ENCODE measurements at regions not wholly inside any gene's neighbourhood (a gene's known extent, or its start where the extent isn't known, plus 50 kb on each side); places are given as distances from the start of the nearest gene placed in this dataset.
A peak's percentile ranks its signal among the peaks of the same experiment; 100 is the strongest.

DNA sequence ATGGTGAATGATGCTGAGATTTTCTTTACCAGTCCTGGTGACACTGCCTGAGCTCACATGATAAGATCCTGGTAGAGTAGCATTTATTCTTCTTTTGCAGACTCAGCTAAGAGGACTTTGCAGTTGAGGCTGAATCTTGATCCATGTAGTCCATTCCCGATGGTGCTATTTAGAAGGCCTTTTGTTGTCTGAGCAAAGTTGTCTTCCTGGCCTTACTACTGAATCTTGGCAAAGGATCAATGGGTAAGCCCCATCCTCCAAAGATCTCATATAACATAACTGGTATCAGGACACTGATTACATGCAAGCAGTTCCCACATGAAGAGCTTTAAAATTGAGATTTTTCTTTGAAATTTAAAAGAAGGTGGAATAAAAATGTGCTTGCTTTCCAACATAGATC lies 291.6 kb downstream of the SOX4 start:
- TF ChIP-seq, protein P1, sequence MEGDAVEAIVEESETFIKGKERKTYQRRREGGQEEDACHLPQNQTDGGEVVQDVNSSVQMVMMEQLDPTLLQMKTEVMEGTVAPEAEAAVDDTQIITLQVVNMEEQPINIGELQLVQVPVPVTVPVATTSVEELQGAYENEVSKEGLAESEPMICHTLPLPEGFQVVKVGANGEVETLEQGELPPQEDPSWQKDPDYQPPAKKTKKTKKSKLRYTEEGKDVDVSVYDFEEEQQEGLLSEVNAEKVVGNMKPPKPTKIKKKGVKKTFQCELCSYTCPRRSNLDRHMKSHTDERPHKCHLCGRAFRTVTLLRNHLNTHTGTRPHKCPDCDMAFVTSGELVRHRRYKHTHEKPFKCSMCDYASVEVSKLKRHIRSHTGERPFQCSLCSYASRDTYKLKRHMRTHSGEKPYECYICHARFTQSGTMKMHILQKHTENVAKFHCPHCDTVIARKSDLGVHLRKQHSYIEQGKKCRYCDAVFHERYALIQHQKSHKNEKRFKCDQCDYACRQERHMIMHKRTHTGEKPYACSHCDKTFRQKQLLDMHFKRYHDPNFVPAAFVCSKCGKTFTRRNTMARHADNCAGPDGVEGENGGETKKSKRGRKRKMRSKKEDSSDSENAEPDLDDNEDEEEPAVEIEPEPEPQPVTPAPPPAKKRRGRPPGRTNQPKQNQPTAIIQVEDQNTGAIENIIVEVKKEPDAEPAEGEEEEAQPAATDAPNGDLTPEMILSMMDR (IDR thresholded peaks at IDR 0.05; ENCODE audit: insufficient read depth, low read length, severe bottlenecking): no peak
- peak; percentile 14 for DNase-seq (ENCODE audit: low read depth)
- H3K36me3 ChIP-seq (ENCODE audit: control insufficient read depth, insufficient read depth, low read length): no peaks in the 10 kb centered on the region
- H3K27me3 ChIP-seq (ENCODE audit: control insufficient read depth, insufficient read depth, low read length): no peaks in the 10 kb centered on the region
- no peak overlapping the region for H3K4me3 ChIP-seq (ENCODE audit: low read depth, low read length)
- no peak for FAIRE-seq

DNA sequence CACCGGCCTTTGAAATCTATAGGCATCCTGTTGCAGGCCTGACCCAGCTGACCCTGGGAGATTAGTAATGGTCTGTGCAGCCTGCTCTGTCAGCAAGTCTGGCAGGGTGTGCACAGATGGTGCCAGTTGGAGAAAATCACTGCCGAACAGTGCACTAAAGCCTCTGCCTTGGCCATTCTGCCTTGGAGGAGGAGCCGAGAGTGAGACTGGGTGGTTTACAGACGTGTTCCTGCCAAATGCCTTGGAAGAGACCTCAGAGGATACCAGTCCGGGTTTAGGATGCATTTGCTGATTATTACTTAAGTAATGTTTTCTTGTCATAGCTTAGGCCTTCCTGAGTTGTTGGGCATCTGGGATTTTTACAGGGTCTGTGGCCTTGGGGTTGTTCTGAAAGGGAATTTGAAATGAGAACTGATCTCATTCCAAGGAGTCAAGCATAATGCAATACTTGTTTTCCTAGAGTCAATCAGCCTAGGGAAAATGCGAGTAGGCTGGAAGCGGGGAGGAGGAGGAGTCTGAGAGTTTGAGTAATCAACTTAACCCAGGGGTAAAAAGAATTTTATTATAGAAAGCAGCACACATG lies 292.1 kb downstream of the SOX4 start:
- FAIRE-seq: no peak
- Histone ChIP-seq H3K36me3 (ENCODE audit: control insufficient read depth, insufficient read depth, low read length) (no peaks in the 10 kb centered on the region), H3K27me3 (ENCODE audit: control insufficient read depth, insufficient read depth, low read length) (no peaks in the 10 kb centered on the region), H3K4me3 (ENCODE audit: low read depth, low read length) (no peak overlapping the region)
- DNase-seq (ENCODE audit: low read depth): peak; percentile 85
- TF ChIP-seq, protein P1 (IDR thresholded peaks at IDR 0.05; ENCODE audit: insufficient read depth, low read length, severe bottlenecking): no peak

DNA sequence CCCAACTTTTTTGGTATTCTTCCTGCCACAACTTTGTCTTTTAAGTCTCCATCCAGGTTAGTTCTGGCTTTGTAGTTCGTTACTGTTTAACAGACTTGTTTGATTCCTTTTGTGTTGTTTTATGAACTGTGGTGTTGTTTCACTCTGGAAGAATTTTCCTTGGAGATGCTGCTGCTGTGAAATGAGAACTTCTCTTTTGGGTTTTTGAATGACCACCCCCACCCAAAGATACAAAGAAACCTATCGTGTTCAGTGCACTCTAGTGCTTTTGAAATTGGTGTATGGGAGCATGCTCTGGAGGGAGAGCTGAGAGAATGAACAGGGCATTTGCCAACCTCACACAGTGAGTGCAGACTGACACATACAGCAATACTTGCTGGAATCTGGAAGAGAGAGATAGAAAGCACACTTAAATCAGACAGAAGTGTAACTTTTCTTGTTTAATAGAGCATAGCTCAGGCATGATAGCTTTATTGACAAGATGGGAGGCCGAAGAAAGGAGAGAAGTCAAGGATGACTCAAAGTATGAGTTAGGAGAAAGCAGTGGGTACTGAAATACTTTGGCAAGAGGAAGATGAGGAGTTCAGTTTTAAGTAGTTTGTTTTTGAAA lies 293.1 kb downstream of the SOX4 start:
- Histone ChIP-seq H3K4me3 (ENCODE audit: low read depth, low read length) (no peak overlapping the region), H3K36me3 (ENCODE audit: control insufficient read depth, insufficient read depth, low read length) (no peaks in the 10 kb centered on the region), H3K27me3 (ENCODE audit: control insufficient read depth, insufficient read depth, low read length) (no peaks in the 10 kb centered on the region)
- FAIRE-seq: no peak
- DNase-seq (ENCODE audit: low read depth): peak; percentile 50
- TF ChIP-seq, protein P1 (IDR thresholded peaks at IDR 0.05; ENCODE audit: insufficient read depth, low read length, severe bottlenecking): no peak

DNA sequence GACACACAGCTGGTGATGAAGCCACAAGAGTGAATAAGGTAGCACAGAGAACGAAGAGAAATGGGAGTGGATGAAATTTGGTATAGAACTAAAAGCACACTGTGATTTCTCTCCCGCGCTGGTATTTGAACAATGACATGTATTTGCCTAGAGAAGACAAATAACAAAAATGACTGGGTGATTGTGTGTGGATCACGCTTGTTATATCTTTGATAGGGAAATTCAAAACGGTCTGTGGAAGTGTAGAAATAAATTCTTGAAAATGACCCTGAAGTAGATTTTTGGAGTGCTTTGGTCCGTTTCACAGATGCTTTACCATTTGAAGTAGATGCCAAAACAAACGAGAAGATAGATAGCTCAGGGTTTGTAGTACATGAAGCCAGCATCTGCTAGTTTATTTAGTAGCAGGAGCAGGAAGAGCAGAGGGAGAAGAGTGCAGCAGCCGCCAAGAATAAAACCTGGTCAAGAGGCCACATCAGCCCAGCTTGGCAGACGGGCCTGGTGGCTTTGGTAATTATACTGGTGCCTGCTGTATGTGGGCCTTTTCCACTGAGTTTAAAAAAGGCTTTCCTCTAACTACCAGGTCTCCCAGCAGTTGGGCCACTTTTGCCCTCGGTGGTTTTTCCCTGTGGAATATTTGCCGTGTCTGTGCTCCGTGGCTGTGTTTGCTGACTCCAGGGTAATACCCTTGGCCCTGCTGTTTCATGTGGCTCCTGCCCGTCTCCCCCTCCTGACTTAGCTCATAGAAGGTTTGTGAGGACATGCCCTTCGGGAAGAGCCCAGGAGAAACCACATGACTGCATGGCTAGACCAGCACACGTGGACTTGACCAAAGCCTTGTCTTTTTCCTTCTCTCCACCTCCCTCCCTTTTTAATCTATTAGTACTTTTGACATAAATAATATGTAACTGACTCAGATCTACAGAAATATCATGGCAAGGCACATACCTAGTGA lies 294.0 kb downstream of the SOX4 start:
- no peaks in the 10 kb centered on the region for H3K27me3 ChIP-seq (ENCODE audit: control insufficient read depth, insufficient read depth, low read length)
- FAIRE-seq (no peak), DNase-seq (ENCODE audit: low read depth) (no peak)
- TF ChIP-seq, protein P1 (IDR thresholded peaks at IDR 0.05; ENCODE audit: insufficient read depth, low read length, severe bottlenecking): no peak
- no peaks in the 10 kb centered on the region for H3K36me3 ChIP-seq (ENCODE audit: control insufficient read depth, insufficient read depth, low read length)
- H3K4me3 ChIP-seq (ENCODE audit: low read depth, low read length): no peak overlapping the region

DNA sequence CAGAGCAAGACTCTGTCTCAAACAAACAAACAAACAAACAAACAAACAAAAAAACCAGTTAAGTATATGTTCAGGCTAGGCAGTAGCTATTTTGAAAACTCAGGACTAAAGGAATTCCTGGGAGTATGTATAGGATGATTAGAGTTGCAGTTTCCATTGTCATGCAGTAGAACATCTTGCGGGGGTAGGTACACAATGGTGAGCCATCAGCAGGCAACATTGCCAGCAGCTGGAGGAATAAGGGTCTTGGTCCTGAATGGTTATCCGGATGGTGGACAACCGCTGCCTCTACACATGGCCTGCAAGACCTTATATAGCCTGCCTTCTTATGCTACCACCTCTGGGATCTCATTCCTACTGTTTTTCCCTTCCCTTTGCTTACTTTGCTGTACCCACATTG lies 297.5 kb downstream of the SOX4 start:
- DNase-seq (ENCODE audit: low read depth) (no peak), FAIRE-seq (no peak)
- H3K36me3 ChIP-seq (ENCODE audit: control insufficient read depth, insufficient read depth, low read length): no peaks in the 10 kb centered on the region
- no peaks in the 10 kb centered on the region for H3K27me3 ChIP-seq (ENCODE audit: control insufficient read depth, insufficient read depth, low read length)
- TF ChIP-seq, protein P1 (IDR thresholded peaks at IDR 0.05; ENCODE audit: insufficient read depth, low read length, severe bottlenecking): no peak
- no peak overlapping the region for H3K4me3 ChIP-seq (ENCODE audit: low read depth, low read length)

All from bronchial epithelial cell (primary cell).